T-cell (primary cell): ENCODE measurements at regions not wholly inside any gene's neighbourhood (a gene's known extent, or its start where the extent isn't known, plus 50 kb on each side); places are given as distances from the start of the nearest gene placed in this dataset.
"Not testable (repeated sequence)": the region's sequence is repeated elsewhere in the genome, so short reads cannot be mapped to it uniquely, and the experiment has no call there.

Experiments
- ATAC-seq, 4 experiments: fragments of 200-7000 bp in 3 of 4; fragments of 150-1000 bp in 1 of 4; cut with Tn5 transposase; replicated peaks in 1 of 4; 1 replicate in 3 of 4; 2 replicates in 1 of 4; pipeline ENCODE4 v1.10.0; 2021; ENCODE audit warnings: moderate library complexity in 3 of 4, mild to moderate bottlenecking in 2 of 4, moderate number of reproducible peaks in 1 of 4
- CTCF ChIA-PET, 2 donors: fragments of 300-600 bp; sonication (Branson Sonifier 250); formaldehyde crosslinking; loops; one replicate each; lab custom pipeline; 2022; ENCODE audit warnings: antibody characterized with exemption in 2 of 2; lab: Charles Lee
- POLR2A ChIA-PET, 2 donors: fragments of 300-600 bp; sonication (Branson Sonifier 250); formaldehyde crosslinking; loops; one replicate each; lab custom pipeline; 2022; ENCODE audit warnings: antibody characterized with exemption in 2 of 2; lab: Charles Lee
- DNase-seq, 35 experiments: peaks; one replicate each; pipeline versions ENCODE4 v3.0.0 to v3.0.0-alpha.2; 2013 to 2023
- H3K27ac ChIP-seq: one replicate; pipeline ENCODE4 v1.5.1; 2013; ENCODE audit warnings: low read length
- H3K27me3 ChIP-seq, 2 experiments: replicated peaks in 1 of 2; 1 replicate in 1 of 2; 2 replicates in 1 of 2; pipeline versions ENCODE4 v1.6.1 to v1.7.0; 2013; ENCODE audit warnings: low read length in 1 of 2, mixed read lengths in 1 of 2; ENCODE audit not compliant: control insufficient read depth in 2 of 2, insufficient read depth in 2 of 2; ENCODE audit errors: extremely low read depth in 1 of 2
- H3K36me3 ChIP-seq, 2 donors: 1 replicate in 1 of 2; 2 replicates in 1 of 2; pipeline versions ENCODE4 v1.6.1 to v1.7.0; 2013; ENCODE audit warnings: low read length in 1 of 2; ENCODE audit not compliant: control insufficient read depth in 2 of 2, insufficient read depth in 1 of 2; ENCODE audit errors: extremely low read depth in 1 of 2
- H3K4me1 ChIP-seq, 2 experiments: 1 replicate in 1 of 2; 2 replicates in 1 of 2; pipeline versions ENCODE4 v1.6.1 to v1.7.0; 2013; ENCODE audit warnings: low read length in 2 of 2, mixed read lengths in 1 of 2; ENCODE audit not compliant: insufficient read depth in 2 of 2, control insufficient read depth in 1 of 2; ENCODE audit errors: extremely low read depth in 1 of 2
- H3K4me3 ChIP-seq, 2 donors: 1 replicate in 1 of 2; 2 replicates in 1 of 2; pipeline versions ENCODE4 v1.5.1 to v1.7.0; 2013; ENCODE audit warnings: mild to moderate bottlenecking in 2 of 2, low read length in 1 of 2, moderate library complexity in 1 of 2; ENCODE audit not compliant: control insufficient read depth in 1 of 2; ENCODE audit errors: extremely low read depth in 1 of 2
- H3K9me3 ChIP-seq: 2 replicates; pipeline ENCODE4 v1.7.0; 2013
- H3K27ac Mint-ChIP-seq, 2 donors: one replicate each; pipeline ENCODE4 v1.8.0; 2020 to 2021; ENCODE audit warnings: mild to moderate bottlenecking in 2 of 2, mixed read lengths in 2 of 2
- H3K27me3 Mint-ChIP-seq, 2 donors: one replicate each; pipeline ENCODE4 v1.8.0; 2021 to 2022; ENCODE audit warnings: mixed read lengths in 2 of 2
- H3K36me3 Mint-ChIP-seq: one replicate; pipeline ENCODE4 v1.8.0; 2021; ENCODE audit warnings: mixed read lengths
- H3K4me1 Mint-ChIP-seq, 3 donors: one replicate each; pipeline ENCODE4 v1.8.0; 2020 to 2022; ENCODE audit warnings: mixed read lengths in 3 of 3, mild to moderate bottlenecking in 1 of 3
- H3K4me3 Mint-ChIP-seq, 3 donors: one replicate each; pipeline ENCODE4 v1.8.0; 2020 to 2022; ENCODE audit warnings: mild to moderate bottlenecking in 3 of 3, mixed read lengths in 3 of 3, moderate library complexity in 3 of 3
- H3K9me3 Mint-ChIP-seq, 3 donors: one replicate each; pipeline ENCODE4 v1.8.0; 2020 to 2022; ENCODE audit warnings: mixed read lengths in 3 of 3
- WGBS: methylation state at CpG from one replicate; pipeline ENCODE4 v1.1.5; 2013; ENCODE audit warnings: missing lambda C conversion rate; ENCODE audit not compliant: insufficient coverage; 5-methylcytosine and 5-hydroxymethylcytosine counted together

GRCh38 chr1:172795741-172796140 lies 136.8 kb downstream of the FASLG start:
- H3K9me3 Mint-ChIP-seq: peaks cover 0 to 3% (median 1%) of the 10 kb centered on the region in 3 donors
- CTCF ChIA-PET: no interaction called here

GRCh38 chr1:172799804-172800203 lies 140.9 kb downstream of the FASLG start:
- ATAC-seq, H3K4me3 Mint-ChIP-seq, DNase-seq, H3K36me3 ChIP-seq, H3K4me3 ChIP-seq, H3K27me3 ChIP-seq, CTCF ChIA-PET, H3K4me1 ChIP-seq, H3K27ac Mint-ChIP-seq, POLR2A ChIA-PET, H3K27me3 Mint-ChIP-seq, H3K9me3 ChIP-seq, H3K27ac ChIP-seq, H3K36me3 Mint-ChIP-seq, H3K4me1 Mint-ChIP-seq: not testable (repeated sequence)
- peaks cover 0 to 16% (median 6%) of the 10 kb centered on the region in 3 donors for H3K9me3 Mint-ChIP-seq
- WGBS: 84% methylated on average over 7 of the region's 9 CpGs

More at GRCh38 chr1:172795741-172796140, 136.8 kb downstream of the FASLG start:
- no peak overlapping the region for H3K4me3 ChIP-seq
- H3K27ac ChIP-seq: no peak overlapping the region
- H3K27ac Mint-ChIP-seq: no peak overlapping the region
- H3K36me3 ChIP-seq: no peaks in the 10 kb centered on the region
- no peak overlapping the region for H3K4me3 Mint-ChIP-seq
- H3K27me3 ChIP-seq: no peaks in the 10 kb centered on the region
- DNase-seq (no peak), ATAC-seq (no peak)
- peaks cover 0 to 2% (median 0%) of the 10 kb centered on the region in 3 donors for H3K4me1 Mint-ChIP-seq
- no peaks in the 10 kb centered on the region for H3K9me3 ChIP-seq
- no peaks in the 10 kb centered on the region for H3K27me3 Mint-ChIP-seq
- no peaks in the 10 kb centered on the region for H3K4me1 ChIP-seq
- H3K36me3 Mint-ChIP-seq: no peaks in the 10 kb centered on the region
- POLR2A ChIA-PET: interaction anchor here in 1 of 2 donors (0.7 kb wide), 1 partner anchor 736 kb away, joined by 3 read pairs; no protein-coding TSS in a partner anchor
- no CpG with 5 or more reads among the region's 4 CpGs for WGBS

- no peaks in the 10 kb centered on the region for H3K36me3 Mint-ChIP-seq
Observed at GRCh38 chr1:172801771-172802322, 142.9 kb downstream of the FASLG start.

GRCh38 chr1:172809750-172810149 lies 150.8 kb downstream of the FASLG start:
- no peaks in the 10 kb centered on the region for H3K36me3 ChIP-seq
- H3K4me3 ChIP-seq: no peak overlapping the region
- DNase-seq: no peak
- no peaks in the 10 kb centered on the region for H3K9me3 ChIP-seq
- POLR2A ChIA-PET: no interaction called here
- H3K36me3 Mint-ChIP-seq: peaks cover under 1% of the 10 kb centered on the region
- CTCF ChIA-PET: no interaction called here
- peaks cover 0 to 5% (median 4%) of the 10 kb centered on the region in 3 donors for H3K4me1 Mint-ChIP-seq
- no peak overlapping the region for H3K4me3 Mint-ChIP-seq
- peaks cover 4 to 8% (median 8%) of the 10 kb centered on the region in 3 donors for H3K9me3 Mint-ChIP-seq
- H3K4me1 ChIP-seq: no peaks in the 10 kb centered on the region
- no CpG with 5 or more reads among the region's 1 CpG for WGBS
- no peak for ATAC-seq
- H3K27me3 ChIP-seq: peaks cover 0 to 2% of the 10 kb centered on the region in 2 experiments
- no peak overlapping the region for H3K27ac Mint-ChIP-seq
- H3K27me3 Mint-ChIP-seq: no peaks in the 10 kb centered on the region
- H3K27ac ChIP-seq: no peak overlapping the region

More at GRCh38 chr1:172801771-172802322, 142.9 kb downstream of the FASLG start:
- ChIA-PET CTCF (no interaction called here), POLR2A (no interaction called here)
- WGBS: 13% methylated on average over 1 of the region's 1 CpG
- no peak overlapping the region for H3K4me3 ChIP-seq
- no peaks in the 10 kb centered on the region for H3K9me3 ChIP-seq
- Mint-ChIP-seq H3K4me1 (peaks cover 0 to 7% (median 3%) of the 10 kb centered on the region in 3 donors), H3K4me3 (no peak overlapping the region), H3K27ac (peak overlapping the region in 1 of 2 donors; percentile 33), H3K9me3 (peaks cover 0 to 16% (median 6%) of the 10 kb centered on the region in 3 donors), H3K27me3 (no peaks in the 10 kb centered on the region)
- H3K27ac ChIP-seq: no peak overlapping the region
- no peak for ATAC-seq
- no peaks in the 10 kb centered on the region for H3K27me3 ChIP-seq
- no peaks in the 10 kb centered on the region for H3K36me3 ChIP-seq
- no peaks in the 10 kb centered on the region for H3K4me1 ChIP-seq
- no peak for DNase-seq

- Histone ChIP-seq H3K9me3 (no peaks in the 10 kb centered on the region), H3K36me3 (no peaks in the 10 kb centered on the region), H3K4me3 (no peak overlapping the region), H3K27me3 (peaks cover 0 to 2% of the 10 kb centered on the region in 2 experiments), H3K27ac (no peak overlapping the region), H3K4me1 (no peaks in the 10 kb centered on the region)
- ATAC-seq: no peak
- H3K9me3 Mint-ChIP-seq: peaks cover 4 to 13% (median 10%) of the 10 kb centered on the region in 3 donors
- H3K4me3 Mint-ChIP-seq: no peak overlapping the region
- H3K36me3 Mint-ChIP-seq: peaks cover 5% of the 10 kb centered on the region
- H3K4me1 Mint-ChIP-seq: peaks cover 0 to 5% (median 4%) of the 10 kb centered on the region in 3 donors
- ChIA-PET POLR2A (no interaction called here), CTCF (interaction anchor here in 1 of 2 donors (0.8 kb wide), 1 partner anchor 9 kb away, joined by 4 read pairs; no protein-coding TSS in a partner anchor)
- H3K27ac Mint-ChIP-seq: no peak overlapping the region
- no peak for DNase-seq
- H3K27me3 Mint-ChIP-seq: no peaks in the 10 kb centered on the region
Observed at GRCh38 chr1:172810480-172811175, 151.7 kb downstream of the FASLG start.

- Mint-ChIP-seq H3K27me3 (no peaks in the 10 kb centered on the region), H3K4me1 (peaks cover 0 to 9% (median 8%) of the 10 kb centered on the region in 3 donors), H3K27ac (no peak overlapping the region), H3K9me3 (peaks cover 4 to 13% (median 10%) of the 10 kb centered on the region in 3 donors), H3K4me3 (no peak overlapping the region), H3K36me3 (peaks cover 5% of the 10 kb centered on the region)
- Histone ChIP-seq H3K27ac (no peak overlapping the region), H3K4me1 (no peaks in the 10 kb centered on the region), H3K4me3 (no peak overlapping the region), H3K36me3 (no peaks in the 10 kb centered on the region), H3K27me3 (peaks cover 0 to 2% of the 10 kb centered on the region in 2 experiments), H3K9me3 (no peaks in the 10 kb centered on the region)
- DNase-seq: no peak
- ChIA-PET POLR2A (no interaction called here), CTCF (no interaction called here)
- ATAC-seq: no peak
Observed at GRCh38 chr1:172811694-172812093, 152.8 kb downstream of the FASLG start.
